HG02885 (cell line): ENCODE measurements at regions not wholly inside any gene's neighbourhood (a gene's known extent, or its start where the extent isn't known, plus 50 kb on each side); places are given as distances from the start of the nearest gene placed in this dataset.
A peak's percentile ranks its signal among the peaks of the same experiment; 100 is the strongest.
"Not testable (repeated sequence)": the region's sequence is repeated elsewhere in the genome, so short reads cannot be mapped to it uniquely, and the experiment has no call there.

ENCODE experiments used
- ATAC-seq: cut with Tn5 transposase; IDR thresholded peaks from one replicate; pipeline ENCODE4 v1.9.1; 2021; ENCODE audit warnings: mild to moderate bottlenecking; ENCODE audit not compliant: unreplicated experiment, poor library complexity

DNA sequence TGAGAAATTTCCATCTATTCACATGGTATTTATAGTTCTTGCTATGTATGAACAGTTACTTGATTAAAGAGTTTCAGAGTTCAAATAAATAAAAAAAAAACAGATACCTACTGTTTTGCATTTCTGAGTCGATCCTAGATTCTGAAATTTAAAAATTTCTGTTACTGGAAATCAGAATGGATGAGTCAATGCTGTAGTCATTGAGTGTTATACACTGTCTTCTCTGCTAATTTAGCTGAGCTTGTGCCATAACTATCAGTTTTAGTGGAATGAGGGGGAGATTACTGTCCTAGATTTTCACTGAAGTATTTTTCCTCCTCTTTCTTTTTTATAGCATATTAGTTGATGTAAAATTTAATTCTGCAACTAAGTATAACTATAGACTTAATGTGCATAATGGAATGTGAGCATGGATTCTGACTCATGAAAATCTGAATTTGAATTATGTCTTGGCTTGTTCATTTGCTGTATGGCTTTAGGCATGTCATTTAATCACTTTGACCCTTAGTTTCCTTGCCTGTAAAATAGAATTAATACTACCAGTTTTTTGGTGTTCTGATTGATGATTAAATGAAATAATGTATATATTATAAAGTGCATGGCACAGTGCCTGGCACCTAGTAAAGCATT, 581.5 kb upstream of the CHD1 start:
- ATAC-seq: not testable (repeated sequence)

DNA sequence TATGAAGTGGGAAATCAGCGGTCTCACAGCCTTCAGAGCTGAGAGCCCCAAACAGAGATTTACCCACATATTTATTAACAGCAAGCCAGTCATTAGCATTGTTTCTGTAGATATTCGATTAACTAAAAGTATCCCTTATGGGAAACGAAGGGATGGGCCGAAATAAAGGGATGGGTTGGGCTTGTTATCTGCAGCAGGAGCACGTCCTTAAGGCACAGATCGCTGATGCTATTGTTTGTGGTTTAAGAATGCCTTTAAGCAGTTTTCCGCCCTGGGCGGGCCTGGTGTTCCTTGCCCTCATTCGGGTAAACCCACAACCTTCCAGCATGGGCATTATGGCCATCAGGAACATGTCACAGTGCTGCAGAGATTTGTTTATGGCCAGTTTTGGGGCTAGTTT, 580.3 kb upstream of the CHD1 start:
- ATAC-seq: not testable (repeated sequence)

DNA sequence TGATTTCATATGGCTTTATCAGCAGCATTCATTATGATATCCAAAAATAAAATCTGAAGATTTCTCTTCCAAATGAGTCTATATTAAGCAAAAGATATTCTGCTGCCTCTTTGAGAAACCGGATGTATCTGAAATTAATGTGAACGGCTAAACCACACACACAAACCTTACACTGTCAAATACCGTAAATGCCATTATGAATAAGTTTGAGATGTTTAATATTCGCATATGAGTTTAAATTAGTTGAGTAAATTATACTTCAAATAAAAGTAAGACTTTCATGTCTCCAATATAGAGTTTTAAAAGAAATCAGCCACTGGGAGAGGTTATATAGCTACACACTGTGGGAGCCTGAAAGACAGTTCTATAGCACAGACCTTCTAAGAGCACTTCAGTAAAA, 566.6 kb upstream of the CHD1 start:
- ATAC-seq: not testable (repeated sequence)

DNA sequence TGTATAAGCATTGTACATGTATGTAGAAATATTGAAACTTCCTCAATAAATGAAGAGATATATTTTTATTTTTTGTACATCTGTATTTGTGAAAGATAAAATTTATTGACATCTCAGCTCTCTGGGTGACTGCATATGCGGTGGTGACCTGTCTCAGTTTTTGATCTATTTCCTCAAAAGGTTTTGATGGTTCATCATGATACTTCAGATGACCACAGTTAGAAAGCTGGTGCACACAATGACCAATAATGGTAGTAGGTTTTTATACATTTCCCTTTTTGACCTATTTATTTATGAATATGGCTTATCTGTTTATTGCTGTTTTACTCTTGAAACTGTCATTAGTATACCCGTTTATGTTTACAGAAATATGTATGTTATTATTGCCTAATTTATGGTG, 549.6 kb upstream of the CHD1 start:
- peak; percentile 68 for ATAC-seq

DNA sequence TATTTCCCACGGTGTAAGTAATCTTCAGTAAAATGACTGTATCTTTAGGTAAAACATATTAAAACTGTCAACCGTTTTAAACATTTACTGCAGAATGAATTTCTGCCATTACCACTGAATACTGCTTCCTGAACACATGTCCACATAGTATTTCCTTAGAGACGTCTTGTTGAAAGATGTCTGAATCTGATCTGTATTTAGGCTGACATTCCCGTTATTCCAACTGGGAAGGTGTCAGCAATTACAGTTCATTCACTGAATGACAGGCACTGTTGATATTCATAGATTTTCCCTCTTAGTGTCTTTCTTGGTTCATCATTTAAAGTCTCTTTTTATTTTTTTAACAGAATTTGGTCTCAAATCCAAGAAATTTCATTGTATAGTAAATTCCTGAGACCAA, 544.5 kb upstream of the CHD1 start:
- not testable (repeated sequence) for ATAC-seq

DNA sequence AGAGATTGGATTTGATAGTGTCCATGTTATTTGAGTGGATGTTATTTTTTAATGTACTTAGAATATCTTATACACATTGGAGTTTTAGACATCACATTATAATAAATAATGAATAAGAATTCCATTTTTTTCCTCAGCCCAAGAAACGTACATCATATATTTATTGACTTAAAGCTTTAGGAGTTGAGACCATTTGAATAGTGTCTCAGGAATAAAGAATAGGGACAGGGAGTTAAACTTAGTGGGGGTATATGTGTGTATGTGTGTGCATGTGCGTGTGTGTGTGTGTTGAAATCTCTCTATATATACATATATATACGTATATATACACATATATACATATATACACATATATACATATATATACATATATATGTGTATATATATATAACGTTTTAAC, 542.9 kb upstream of the CHD1 start:
- not testable (repeated sequence) for ATAC-seq

DNA sequence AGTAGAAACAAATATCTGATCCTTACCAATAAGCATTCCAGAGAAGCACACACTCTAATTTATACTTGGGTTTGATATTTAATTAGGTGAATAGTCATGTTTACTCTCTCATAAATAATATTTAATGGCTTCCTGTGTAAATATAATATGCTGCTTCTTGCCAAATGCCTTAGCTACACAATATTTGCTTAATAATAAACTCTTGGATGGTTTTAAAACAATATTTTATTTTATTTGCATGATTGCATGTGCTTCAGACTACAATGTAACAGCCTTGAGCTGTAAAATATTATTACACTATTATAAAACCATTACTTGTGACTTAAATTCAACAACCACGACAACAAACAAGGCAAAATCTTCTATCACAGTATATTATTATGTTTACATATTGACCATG, 542.4 kb upstream of the CHD1 start:
- not testable (repeated sequence) for ATAC-seq

DNA sequence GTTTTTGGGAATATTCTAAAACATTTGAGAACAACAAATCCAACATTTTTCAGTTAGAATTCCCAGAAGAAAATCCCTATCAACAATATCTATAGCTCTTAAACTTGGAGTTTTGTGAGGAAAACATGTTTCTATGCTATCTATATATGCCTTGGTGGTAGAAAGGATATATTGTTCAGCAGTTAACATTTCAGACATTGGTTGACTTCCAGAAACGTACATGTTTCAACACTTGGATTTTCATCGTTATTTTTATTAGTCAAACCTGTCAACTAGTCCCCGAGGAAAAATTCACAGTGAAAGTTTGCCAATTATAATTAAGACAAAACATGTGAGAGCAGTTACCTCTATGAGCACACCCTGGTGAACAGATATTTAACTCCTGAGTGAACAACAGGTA, 541.8 kb upstream of the CHD1 start:
- ATAC-seq: not testable (repeated sequence)

DNA sequence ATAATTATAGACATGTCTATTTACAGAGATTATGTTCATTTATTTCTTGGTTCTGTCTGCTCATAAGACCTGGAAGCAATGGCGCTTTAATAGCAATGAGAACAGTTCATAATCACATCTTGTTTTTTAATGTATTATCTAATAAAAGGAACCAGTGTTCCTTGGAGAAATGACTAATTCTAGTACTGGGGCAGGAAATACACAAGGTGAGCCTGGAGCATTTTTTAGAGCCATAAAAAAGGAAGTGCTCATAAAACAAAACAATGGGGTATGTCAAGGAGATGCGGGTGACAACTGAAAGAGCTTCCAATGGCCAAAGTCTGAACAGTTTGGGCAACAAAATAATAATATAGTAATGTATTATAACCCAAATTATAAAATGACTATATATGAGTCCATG, 531.9 kb upstream of the CHD1 start:
- ATAC-seq: no peak

DNA sequence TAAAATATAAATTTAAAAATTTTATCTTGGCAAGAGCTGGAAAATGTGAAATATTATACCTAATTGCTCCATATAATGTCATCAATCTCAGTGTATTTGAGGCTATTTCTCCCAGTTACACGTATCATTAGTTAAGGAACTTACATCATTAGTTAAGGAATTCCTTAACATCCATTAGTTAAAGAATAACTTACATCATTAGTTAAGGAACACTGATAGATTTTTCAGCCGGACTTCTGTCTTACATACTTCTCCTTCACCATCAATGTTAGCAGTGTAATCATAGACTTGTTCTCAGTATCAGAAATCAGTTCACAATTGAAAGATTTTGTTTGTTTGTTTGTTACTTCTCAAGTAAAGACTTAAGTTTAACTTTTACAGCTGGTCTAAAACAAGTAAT, 524.4 kb upstream of the CHD1 start:
- no peak for ATAC-seq

DNA sequence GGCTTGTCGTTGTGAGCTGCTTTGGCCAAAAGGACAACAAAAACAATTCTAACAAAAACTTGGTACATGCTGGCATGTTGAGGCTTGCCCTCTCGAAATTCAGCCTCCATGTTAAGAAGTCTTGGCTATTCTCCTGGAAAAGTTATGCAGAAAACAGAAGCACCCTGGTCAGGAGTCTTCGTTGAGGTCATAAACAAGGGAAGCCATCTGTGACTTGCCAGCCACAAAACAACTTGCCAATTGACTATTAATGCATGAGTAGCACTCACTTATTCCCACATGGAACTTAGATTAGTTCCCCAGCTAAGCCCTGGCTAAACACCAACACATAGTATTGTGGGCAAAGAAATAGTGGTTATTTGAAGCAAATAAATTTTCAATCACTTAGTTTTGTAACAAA, 521.0 kb upstream of the CHD1 start:
- peak; percentile 43 for ATAC-seq

DNA sequence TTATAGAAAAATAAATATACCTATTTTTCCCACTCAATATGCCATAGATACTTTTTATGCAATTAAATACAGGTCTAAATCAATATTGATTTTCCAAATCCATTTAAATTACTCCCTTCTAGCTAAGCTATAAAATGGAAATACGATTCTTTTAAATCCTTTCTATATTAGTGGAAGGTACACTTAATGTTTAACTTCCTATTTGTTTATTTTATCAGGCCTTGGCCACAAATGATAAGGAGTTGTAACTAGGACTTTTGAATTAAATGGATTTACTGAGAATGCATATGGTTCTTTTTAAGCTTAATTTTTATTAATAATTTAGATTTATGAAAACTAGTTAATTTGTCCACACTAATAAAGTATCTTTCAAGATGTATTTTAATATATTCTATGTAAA, 517.0 kb upstream of the CHD1 start:
- no peak for ATAC-seq

DNA sequence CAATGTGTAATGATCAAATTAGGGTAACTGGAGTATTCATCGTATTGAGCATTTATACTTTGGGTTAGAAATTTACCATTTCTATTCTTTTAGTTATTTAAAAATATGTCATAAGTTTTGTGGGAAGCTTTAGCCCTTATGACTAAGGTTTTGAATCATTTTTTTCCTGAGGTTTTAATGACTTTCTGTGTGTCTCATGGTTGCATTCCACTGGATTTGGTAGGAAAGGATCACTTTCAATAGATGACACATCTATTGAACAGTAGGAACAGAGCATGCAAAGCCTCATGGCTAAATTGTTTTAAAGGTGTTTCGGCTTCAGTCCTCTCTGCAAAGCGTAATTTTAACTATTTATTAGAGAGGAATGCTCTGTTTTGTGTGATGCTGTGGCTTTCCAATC, 512.4 kb upstream of the CHD1 start:
- no peak for ATAC-seq

DNA sequence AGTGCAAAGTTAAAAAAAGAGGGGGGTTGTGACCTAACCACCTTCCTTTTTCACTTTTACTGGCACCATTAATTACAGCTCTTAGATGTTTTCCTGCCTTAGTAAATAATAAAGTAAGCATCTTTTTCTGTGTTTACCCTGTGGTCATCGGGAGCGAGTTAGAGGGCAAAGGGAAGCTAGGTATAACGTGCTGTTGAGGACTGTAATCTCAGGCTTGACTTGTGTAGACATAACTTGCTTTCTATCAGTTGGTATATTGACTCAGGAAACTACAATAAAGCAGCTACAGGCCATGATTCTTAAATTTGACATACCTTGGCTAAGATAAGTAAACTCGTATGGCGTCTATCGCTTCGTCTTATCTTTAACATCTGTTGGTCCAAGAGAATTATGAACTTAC, 509.8 kb upstream of the CHD1 start:
- no peak for ATAC-seq

DNA sequence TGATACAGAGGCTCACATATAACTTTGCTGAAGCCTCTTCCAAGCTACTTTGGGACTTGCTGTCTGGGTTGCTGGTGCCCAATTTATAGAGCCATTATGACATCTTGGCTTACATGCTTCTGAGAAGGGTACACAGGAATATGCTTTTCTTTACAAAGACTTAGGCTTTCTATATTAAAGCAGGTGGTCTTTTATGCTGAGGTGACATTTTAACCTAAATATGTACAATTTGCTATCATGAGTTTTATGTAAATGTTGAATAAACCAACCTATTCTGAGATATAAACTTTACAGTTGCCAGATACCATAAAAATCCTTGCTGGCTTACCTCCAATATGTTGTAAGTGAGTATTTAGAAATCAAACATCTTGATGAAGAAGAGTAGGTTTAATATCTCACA, 509.2 kb upstream of the CHD1 start:
- no peak for ATAC-seq

DNA sequence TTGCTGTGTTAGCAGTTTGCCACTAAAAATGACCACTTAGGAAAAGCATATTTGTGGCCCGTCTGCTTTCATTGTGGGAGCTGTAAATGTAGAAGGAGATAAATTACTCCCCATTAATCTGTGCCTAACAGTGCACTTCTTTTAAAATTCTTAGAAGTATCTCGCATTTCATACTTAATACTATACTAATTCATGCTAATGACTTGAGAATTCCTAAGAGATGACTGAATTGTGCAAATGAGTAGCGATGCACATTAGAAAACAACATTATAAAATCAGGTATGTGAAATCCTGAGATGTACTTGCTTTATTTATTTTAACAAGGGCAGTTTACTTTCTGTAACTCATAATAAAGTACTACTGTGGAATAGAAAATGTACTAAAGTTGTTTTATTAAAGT, 494.6 kb upstream of the CHD1 start:
- ATAC-seq: not testable (repeated sequence)

DNA sequence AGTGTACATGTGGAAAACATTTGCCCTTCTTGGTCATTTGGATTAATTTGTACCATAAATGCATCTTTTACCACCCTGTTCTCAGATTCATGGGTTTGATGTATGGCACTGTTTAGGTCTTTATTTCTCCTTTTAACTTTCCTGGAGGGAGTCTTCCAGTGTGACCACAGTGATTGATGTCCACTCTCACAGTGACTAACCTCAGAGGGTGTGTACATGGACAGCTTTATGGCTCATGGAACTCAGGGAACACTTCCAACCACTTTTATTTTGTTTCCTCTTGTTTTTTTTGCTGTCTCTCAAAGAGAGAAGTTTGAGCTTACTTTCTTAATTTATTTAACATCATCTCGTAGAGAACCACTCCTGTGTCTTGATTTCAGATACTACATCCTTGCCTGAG, 489.8 kb upstream of the CHD1 start:
- not testable (repeated sequence) for ATAC-seq

DNA sequence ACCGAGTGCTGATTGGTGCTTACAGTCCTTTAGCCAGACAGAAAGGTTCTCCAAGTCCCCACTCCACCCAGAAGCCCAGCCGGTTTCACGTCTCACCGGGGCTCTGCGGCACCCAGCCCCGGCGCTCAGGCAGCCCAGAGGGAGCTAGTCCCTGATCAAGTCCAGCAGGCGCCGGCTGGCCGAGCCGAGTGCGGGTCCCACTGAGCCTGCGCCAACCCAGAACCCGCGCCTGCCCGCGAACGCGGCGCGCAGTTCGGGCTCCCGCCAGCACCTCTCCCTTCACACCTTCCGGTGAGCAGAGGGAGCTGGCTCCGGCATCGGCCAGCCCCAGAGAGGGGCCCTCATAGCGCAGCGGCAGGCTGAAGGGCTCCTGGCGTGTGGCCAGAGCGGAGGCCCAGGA, 481.6 kb upstream of the CHD1 start:
- not testable (repeated sequence) for ATAC-seq

DNA sequence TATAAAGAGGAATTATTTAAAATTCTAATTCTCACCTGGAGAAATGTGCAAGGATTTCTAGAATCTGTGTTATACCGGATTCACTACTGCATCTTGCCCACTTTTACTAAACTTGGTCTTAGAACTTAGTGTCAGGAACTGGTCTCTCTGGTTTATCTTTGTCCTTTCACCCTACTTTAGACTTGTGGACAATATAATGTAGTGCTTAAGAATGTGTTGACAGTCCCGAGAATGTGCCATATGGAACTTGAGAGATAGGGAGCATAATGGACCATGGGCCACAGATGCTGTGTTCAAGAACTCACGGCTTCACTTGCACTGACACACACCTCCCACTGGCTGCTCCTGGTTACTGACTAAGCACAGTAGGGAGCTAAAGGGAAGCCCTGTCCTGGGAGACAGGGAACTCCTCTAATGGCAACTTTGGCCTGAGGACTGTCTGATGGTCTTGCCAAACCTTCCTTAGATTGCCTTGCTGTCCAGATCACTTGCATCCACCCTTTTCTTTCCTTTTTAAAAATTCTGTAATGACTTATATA, 476.0 kb upstream of the CHD1 start:
- ATAC-seq: not testable (repeated sequence)

DNA sequence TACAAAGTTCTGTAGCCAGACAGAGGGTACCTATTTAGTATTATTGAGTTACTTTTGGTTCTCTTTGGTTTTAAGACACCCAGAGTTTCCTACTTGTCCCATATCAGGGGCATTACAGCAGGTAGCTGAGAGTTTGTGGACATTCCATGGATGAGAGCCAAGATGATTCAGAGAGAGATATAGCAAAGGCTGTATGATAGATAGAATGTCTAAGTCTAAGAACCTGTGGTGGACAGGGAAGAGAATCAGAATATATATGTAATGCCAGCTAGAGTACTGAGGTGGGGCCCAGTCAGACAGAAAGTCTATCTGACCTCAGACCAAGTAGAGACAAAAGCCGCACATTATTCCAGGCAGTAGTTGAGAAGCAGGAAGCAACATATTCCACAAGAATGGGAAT, 471.8 kb upstream of the CHD1 start:
- not testable (repeated sequence) for ATAC-seq

DNA sequence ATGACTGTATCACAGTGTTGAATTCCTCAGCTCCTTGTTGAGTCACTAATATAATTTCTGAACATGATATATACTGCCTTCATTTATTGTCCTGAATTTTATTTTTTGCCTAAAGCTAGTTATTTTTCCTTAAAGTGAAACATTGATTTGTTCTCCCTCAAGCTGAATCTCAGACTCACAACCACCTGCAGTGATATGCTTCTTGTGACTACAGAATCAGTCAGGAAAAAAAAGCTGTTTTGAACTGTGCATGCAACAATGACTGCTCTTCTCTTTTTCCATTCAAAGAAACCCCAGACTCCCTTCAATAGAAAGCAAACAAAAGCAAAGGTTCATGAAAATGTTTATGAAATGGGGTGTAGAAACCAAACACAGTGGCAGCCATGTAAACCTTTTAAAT, 470.2 kb upstream of the CHD1 start:
- no peak for ATAC-seq

DNA sequence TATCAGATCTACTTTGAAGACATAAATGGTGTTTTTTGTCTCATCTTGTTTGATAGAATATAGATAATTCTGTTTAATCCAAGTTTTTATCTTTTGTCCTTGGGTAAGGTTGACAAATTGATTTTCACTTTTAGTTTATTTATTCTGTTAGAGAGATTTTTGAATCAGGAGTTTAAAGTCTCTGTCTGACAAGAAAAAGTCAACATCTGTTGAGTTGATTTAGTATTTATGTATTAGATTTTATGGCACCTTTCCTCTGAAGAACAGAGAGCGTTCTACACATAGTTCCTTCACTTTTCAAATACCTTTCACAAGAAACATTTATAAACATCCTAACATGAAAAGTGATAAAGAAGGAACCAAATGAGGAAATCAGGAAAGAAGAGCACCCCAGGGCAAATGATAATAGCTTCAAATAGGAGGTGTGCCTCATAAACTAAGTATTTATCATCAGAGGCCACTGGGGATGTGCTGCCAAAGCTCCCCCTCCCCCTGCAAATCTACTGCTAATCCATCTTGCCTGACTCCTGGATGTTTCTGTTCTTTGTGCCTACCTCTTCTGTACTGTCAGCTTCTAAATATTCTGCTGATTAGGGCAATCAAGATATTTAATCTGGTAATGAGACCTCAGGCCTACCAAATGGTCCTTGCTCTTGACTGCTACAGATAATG, 457.7 kb upstream of the CHD1 start:
- no peak for ATAC-seq
